ENCODE measurements at regions not wholly inside any gene's neighbourhood (a gene's known extent, or its start where the extent isn't known, plus 50 kb on each side); places are given as distances from the start of the nearest gene placed in this dataset.
"Not testable (repeated sequence)": the region's sequence is repeated elsewhere in the genome, so short reads cannot be mapped to it uniquely, and the experiment has no call there.

DNA sequence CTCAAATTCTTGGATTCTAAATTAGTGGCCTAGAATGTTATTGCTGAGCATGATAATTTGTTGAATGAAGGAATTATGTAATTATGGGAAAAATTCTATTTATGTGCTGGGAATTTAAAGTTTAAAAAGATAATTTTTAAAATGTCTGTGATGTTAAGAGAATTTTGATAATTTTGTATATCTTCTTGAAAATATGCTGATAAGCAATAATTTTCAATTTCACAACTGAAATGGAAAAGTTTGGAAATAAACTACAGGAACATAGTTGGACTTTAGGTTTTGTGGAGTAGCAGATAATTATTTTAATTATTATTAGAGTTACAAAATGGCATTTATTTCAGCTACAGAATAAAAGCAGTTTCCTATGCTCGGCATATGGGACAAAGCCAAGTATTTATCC is 268.5 kb upstream of the TPK1 start (continued):
- TF ChIP-seq TCF7L2 (IDR thresholded peaks at IDR 0.05; ENCODE audit: borderline replicate concordance, extremely low read depth, insufficient read depth, insufficient read length) = no peak

DNA sequence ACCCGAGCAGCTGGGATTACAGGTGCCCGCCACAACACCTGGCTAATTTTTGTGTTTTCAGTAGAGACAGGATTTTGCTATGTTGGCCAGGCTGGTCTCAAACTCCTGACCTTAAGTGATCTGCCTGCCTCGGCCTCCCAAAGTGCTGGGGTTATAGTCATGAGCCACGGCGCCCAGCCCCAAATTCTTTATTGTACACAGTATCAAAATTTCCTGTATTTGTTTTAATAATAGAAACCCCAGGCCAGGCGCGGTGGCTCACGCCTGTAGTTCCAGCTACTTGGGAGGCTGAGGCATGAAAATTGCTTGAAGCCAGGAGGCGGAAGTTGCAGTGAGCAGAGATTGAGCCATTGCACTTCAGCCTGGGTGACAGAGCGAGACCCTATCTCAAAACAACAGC is 266.3 kb upstream of the TPK1 start:
- H4K20me1 ChIP-seq (ENCODE audit: insufficient read depth); POLR2A ChIA-PET; CTCF ChIA-PET; H3K9me3 ChIP-seq (ENCODE audit: control insufficient read depth in 1 of 2, insufficient read depth in 1 of 2, low read depth in 1 of 2, low read length in 2 of 2); intact Hi-C loops (cut with micrococcal nuclease); DNase-seq (ENCODE audit: low read depth, low spot score); ATAC-seq; H3K79me2 ChIP-seq (ENCODE audit: insufficient read depth, low read length); BruUV-seq (replicated peaks); H3K9me2 ChIP-seq (ENCODE audit: insufficient read depth); H3K9ac ChIP-seq (ENCODE audit: low read length); H2AFZ ChIP-seq (ENCODE audit: low read depth, low read length, poor library complexity, severe bottlenecking); H3K36me3 ChIP-seq (ENCODE audit: control insufficient read depth in 1 of 2, insufficient read depth in 2 of 2, low read length in 2 of 2); H3K4me2 ChIP-seq (ENCODE audit: low read length); H3K4me3 ChIP-seq (replicated peaks in 1 of 2; ENCODE audit: low read depth in 1 of 2, low read length in 2 of 2); H3K27ac ChIP-seq (ENCODE audit: low read depth, low read length); H3K4me1 ChIP-seq (ENCODE audit: control insufficient read depth in 1 of 2, insufficient read depth in 2 of 2, low read length in 2 of 2); RAD21 ChIA-PET (ENCODE audit: low non-redundant PET in 1 of 2, low total read pairs in 2 of 2, uncharacterized antibody in 2 of 2, unreplicated experiment in 2 of 2); H3K27me3 ChIP-seq (ENCODE audit: insufficient read depth, low read length): not testable (repeated sequence)

DNA sequence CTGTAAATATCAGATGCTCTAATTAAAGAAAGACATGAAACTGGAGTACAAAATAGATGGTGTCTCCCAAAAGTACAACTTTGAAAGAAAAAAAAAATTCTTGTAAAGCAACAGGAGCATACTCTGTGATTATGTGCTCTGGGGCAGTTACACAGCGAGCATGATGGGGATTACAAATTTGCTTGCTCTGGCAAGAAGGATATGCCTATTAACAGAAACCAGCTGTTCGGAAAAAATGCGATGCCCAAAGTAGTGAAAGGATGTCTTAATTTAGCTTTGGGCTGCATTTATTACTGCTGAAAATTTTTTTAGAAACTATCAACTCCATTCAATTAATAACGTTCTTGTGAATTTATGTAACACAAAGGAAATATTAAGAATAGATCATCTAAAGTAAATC is 256.9 kb upstream of the TPK1 start:
- H3K4me2 ChIP-seq (ENCODE audit: low read length) = no peak overlapping the region
- H3K27me3 ChIP-seq (ENCODE audit: insufficient read depth, low read length) = no peaks in the 10 kb centered on the region
- no peaks in the 10 kb centered on the region for H3K36me3 ChIP-seq (ENCODE audit: control insufficient read depth in 1 of 2, insufficient read depth in 2 of 2, low read length in 2 of 2)
- ChIA-PET POLR2A (no interaction called here), RAD21 (ENCODE audit: low non-redundant PET in 1 of 2, low total read pairs in 2 of 2, uncharacterized antibody in 2 of 2, unreplicated experiment in 2 of 2) (no interaction called here), CTCF (no interaction called here)
- ATAC-seq = no peak
- BruUV-seq (replicated peaks) = no TSS peak
- intact Hi-C loops (cut with micrococcal nuclease) = no loop called here
- no peak overlapping the region for H3K27ac ChIP-seq (ENCODE audit: low read depth, low read length)
- H3K4me3 ChIP-seq (replicated peaks in 1 of 2; ENCODE audit: low read depth in 1 of 2, low read length in 2 of 2) = no peak overlapping the region
- no peak for DNase-seq (ENCODE audit: low read depth, low spot score)
- no peaks in the 10 kb centered on the region for H4K20me1 ChIP-seq (ENCODE audit: insufficient read depth)
- H3K79me2 ChIP-seq (ENCODE audit: insufficient read depth, low read length) = no peaks in the 10 kb centered on the region
- H2AFZ ChIP-seq (ENCODE audit: low read depth, low read length, poor library complexity, severe bottlenecking) = no peak overlapping the region
- H3K9me2 ChIP-seq (ENCODE audit: insufficient read depth) = no peaks in the 10 kb centered on the region
- H3K9ac ChIP-seq (ENCODE audit: low read length) = no peak overlapping the region
- no peaks in the 10 kb centered on the region for H3K9me3 ChIP-seq (ENCODE audit: control insufficient read depth in 1 of 2, insufficient read depth in 1 of 2, low read depth in 1 of 2, low read length in 2 of 2)
- TF ChIP-seq, protein P1, sequence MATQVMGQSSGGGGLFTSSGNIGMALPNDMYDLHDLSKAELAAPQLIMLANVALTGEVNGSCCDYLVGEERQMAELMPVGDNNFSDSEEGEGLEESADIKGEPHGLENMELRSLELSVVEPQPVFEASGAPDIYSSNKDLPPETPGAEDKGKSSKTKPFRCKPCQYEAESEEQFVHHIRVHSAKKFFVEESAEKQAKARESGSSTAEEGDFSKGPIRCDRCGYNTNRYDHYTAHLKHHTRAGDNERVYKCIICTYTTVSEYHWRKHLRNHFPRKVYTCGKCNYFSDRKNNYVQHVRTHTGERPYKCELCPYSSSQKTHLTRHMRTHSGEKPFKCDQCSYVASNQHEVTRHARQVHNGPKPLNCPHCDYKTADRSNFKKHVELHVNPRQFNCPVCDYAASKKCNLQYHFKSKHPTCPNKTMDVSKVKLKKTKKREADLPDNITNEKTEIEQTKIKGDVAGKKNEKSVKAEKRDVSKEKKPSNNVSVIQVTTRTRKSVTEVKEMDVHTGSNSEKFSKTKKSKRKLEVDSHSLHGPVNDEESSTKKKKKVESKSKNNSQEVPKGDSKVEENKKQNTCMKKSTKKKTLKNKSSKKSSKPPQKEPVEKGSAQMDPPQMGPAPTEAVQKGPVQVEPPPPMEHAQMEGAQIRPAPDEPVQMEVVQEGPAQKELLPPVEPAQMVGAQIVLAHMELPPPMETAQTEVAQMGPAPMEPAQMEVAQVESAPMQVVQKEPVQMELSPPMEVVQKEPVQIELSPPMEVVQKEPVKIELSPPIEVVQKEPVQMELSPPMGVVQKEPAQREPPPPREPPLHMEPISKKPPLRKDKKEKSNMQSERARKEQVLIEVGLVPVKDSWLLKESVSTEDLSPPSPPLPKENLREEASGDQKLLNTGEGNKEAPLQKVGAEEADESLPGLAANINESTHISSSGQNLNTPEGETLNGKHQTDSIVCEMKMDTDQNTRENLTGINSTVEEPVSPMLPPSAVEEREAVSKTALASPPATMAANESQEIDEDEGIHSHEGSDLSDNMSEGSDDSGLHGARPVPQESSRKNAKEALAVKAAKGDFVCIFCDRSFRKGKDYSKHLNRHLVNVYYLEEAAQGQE (IDR thresholded peaks at IDR 0.05; ENCODE audit: low read depth) = no peak
- TF ChIP-seq, protein P2, sequence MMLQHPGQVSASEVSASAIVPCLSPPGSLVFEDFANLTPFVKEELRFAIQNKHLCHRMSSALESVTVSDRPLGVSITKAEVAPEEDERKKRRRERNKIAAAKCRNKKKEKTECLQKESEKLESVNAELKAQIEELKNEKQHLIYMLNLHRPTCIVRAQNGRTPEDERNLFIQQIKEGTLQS (IDR thresholded peaks at IDR 0.05) = no peak
- no peaks in the 10 kb centered on the region for H3K4me1 ChIP-seq (ENCODE audit: control insufficient read depth in 1 of 2, insufficient read depth in 2 of 2, low read length in 2 of 2)

Measured in HCT116 (cell line).